ENCODE measurements at regions not wholly inside any gene's neighbourhood (a gene's known extent, or its start where the extent isn't known, plus 50 kb on each side); places are given as distances from the start of the nearest gene placed in this dataset.

GRCh38 chr14:71464840-71465239, 467.4 kb upstream of the RGS6 start:
- H3K9me3 ChIP-seq (ENCODE audit: control insufficient read depth in 2 of 2, low read length in 2 of 2) = no peaks in the 10 kb centered on the region

GRCh38 chr14:71465316-71465715, 466.9 kb upstream of the RGS6 start:
- Histone ChIP-seq H3K4me1 (ENCODE audit: control insufficient read depth in 2 of 2, insufficient read depth in 2 of 2, low read length in 2 of 2) (no peaks in the 10 kb centered on the region), H3K27ac (ENCODE audit: low read depth in 2 of 2, low read length in 2 of 2) (no peak overlapping the region), H3K4me3 (ENCODE audit: low read length in 2 of 2) (no peak overlapping the region), H3K36me3 (ENCODE audit: control insufficient read depth in 2 of 2, insufficient read depth in 2 of 2, low read length in 2 of 2) (no peaks in the 10 kb centered on the region), H3K27me3 (ENCODE audit: control insufficient read depth in 2 of 2, insufficient read depth in 2 of 2, low read length in 2 of 2) (no peaks in the 10 kb centered on the region), H3K9me3 (ENCODE audit: control insufficient read depth in 2 of 2, low read length in 2 of 2) (no peaks in the 10 kb centered on the region), H3K9ac (ENCODE audit: low read depth in 1 of 2, low read length in 2 of 2) (no peak overlapping the region)

More at GRCh38 chr14:71464840-71465239, 467.4 kb upstream of the RGS6 start:
- Histone ChIP-seq H3K9ac (ENCODE audit: low read depth in 1 of 2, low read length in 2 of 2) (no peak overlapping the region), H3K36me3 (ENCODE audit: control insufficient read depth in 2 of 2, insufficient read depth in 2 of 2, low read length in 2 of 2) (no peaks in the 10 kb centered on the region), H3K27ac (ENCODE audit: low read depth in 2 of 2, low read length in 2 of 2) (no peak overlapping the region), H3K27me3 (ENCODE audit: control insufficient read depth in 2 of 2, insufficient read depth in 2 of 2, low read length in 2 of 2) (no peaks in the 10 kb centered on the region), H3K4me3 (ENCODE audit: low read length in 2 of 2) (no peak overlapping the region), H3K4me1 (ENCODE audit: control insufficient read depth in 2 of 2, insufficient read depth in 2 of 2, low read length in 2 of 2) (no peaks in the 10 kb centered on the region)

DNA sequence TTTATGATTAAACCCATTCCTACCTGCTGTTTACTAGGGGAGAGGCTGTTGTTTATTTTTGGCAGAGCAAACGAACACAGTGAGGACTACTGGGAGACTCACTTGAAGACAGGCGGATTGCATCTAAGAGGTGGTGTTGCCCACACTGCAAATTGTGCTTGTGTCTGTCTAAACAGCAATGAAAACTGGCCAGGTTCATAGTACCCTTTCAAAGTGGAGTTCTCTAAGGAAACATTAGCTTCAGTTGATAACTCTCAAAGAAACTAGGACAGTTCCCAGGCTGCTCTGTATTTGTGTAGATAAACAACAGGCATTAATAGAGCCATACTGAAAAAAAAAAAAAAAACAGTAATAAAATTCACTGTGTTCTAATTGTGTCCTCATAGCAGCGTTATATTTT, 466.0 kb upstream of the RGS6 start:
- H3K4me3 ChIP-seq (ENCODE audit: low read length in 2 of 2) = no peak overlapping the region
- H3K36me3 ChIP-seq (ENCODE audit: control insufficient read depth in 2 of 2, insufficient read depth in 2 of 2, low read length in 2 of 2) = no peaks in the 10 kb centered on the region
- H3K9me3 ChIP-seq (ENCODE audit: control insufficient read depth in 2 of 2, low read length in 2 of 2) = no peaks in the 10 kb centered on the region
- H3K4me1 ChIP-seq (ENCODE audit: control insufficient read depth in 2 of 2, insufficient read depth in 2 of 2, low read length in 2 of 2) = no peaks in the 10 kb centered on the region
- H3K9ac ChIP-seq (ENCODE audit: low read depth in 1 of 2, low read length in 2 of 2) = no peak overlapping the region
- H3K27ac ChIP-seq (ENCODE audit: low read depth in 2 of 2, low read length in 2 of 2) = no peak overlapping the region
- no peaks in the 10 kb centered on the region for H3K27me3 ChIP-seq (ENCODE audit: control insufficient read depth in 2 of 2, insufficient read depth in 2 of 2, low read length in 2 of 2)

- Histone ChIP-seq H3K27ac (ENCODE audit: low read depth in 2 of 2, low read length in 2 of 2) (no peak overlapping the region), H3K4me1 (ENCODE audit: control insufficient read depth in 2 of 2, insufficient read depth in 2 of 2, low read length in 2 of 2) (no peaks in the 10 kb centered on the region), H3K9ac (ENCODE audit: low read depth in 1 of 2, low read length in 2 of 2) (no peak overlapping the region), H3K36me3 (ENCODE audit: control insufficient read depth in 2 of 2, insufficient read depth in 2 of 2, low read length in 2 of 2) (no peaks in the 10 kb centered on the region), H3K9me3 (ENCODE audit: control insufficient read depth in 2 of 2, low read length in 2 of 2) (no peaks in the 10 kb centered on the region), H3K27me3 (ENCODE audit: control insufficient read depth in 2 of 2, insufficient read depth in 2 of 2, low read length in 2 of 2) (no peaks in the 10 kb centered on the region), H3K4me3 (ENCODE audit: low read length in 2 of 2) (no peak overlapping the region)
Measured at GRCh38 chr14:71466946-71467345, 465.3 kb upstream of the RGS6 start.

GRCh38 chr14:71467361-71467811, 464.8 kb upstream of the RGS6 start:
- Histone ChIP-seq H3K9me3 (ENCODE audit: control insufficient read depth in 2 of 2, low read length in 2 of 2) (no peaks in the 10 kb centered on the region), H3K4me3 (ENCODE audit: low read length in 2 of 2) (no peak overlapping the region), H3K4me1 (ENCODE audit: control insufficient read depth in 2 of 2, insufficient read depth in 2 of 2, low read length in 2 of 2) (no peaks in the 10 kb centered on the region), H3K27ac (ENCODE audit: low read depth in 2 of 2, low read length in 2 of 2) (no peak overlapping the region), H3K36me3 (ENCODE audit: control insufficient read depth in 2 of 2, insufficient read depth in 2 of 2, low read length in 2 of 2) (no peaks in the 10 kb centered on the region), H3K9ac (ENCODE audit: low read depth in 1 of 2, low read length in 2 of 2) (no peak overlapping the region), H3K27me3 (ENCODE audit: control insufficient read depth in 2 of 2, insufficient read depth in 2 of 2, low read length in 2 of 2) (no peaks in the 10 kb centered on the region)

DNA sequence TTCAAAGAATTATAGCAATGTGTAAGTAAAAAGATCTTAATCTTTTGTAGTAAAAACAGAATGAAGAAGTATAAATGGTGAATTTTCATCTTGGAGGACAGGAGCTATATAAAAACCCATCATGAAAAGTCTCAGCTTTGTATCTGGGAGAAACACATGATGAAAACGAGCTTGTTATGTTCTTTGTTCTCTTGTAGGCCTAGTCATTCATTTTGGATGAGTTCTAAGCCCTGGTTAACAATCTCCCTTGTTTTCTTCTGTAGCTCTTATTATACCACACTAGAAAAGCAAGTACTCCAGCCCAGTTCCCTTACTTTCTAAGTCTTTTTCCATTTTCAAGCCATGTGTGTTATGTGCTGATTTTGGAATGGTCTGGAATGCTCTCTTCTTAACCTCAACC, 463.5 kb upstream of the RGS6 start:
- H3K9ac ChIP-seq (ENCODE audit: low read depth in 1 of 2, low read length in 2 of 2) = no peak overlapping the region
- H3K27me3 ChIP-seq (ENCODE audit: control insufficient read depth in 2 of 2, insufficient read depth in 2 of 2, low read length in 2 of 2) = no peaks in the 10 kb centered on the region
- H3K9me3 ChIP-seq (ENCODE audit: control insufficient read depth in 2 of 2, low read length in 2 of 2) = no peaks in the 10 kb centered on the region
- no peak overlapping the region for H3K4me3 ChIP-seq (ENCODE audit: low read length in 2 of 2)
- H3K27ac ChIP-seq (ENCODE audit: low read depth in 2 of 2, low read length in 2 of 2) = no peak overlapping the region
- H3K4me1 ChIP-seq (ENCODE audit: control insufficient read depth in 2 of 2, insufficient read depth in 2 of 2, low read length in 2 of 2) = no peaks in the 10 kb centered on the region
- H3K36me3 ChIP-seq (ENCODE audit: control insufficient read depth in 2 of 2, insufficient read depth in 2 of 2, low read length in 2 of 2) = no peaks in the 10 kb centered on the region

- Histone ChIP-seq H3K27me3 (ENCODE audit: control insufficient read depth in 2 of 2, insufficient read depth in 2 of 2, low read length in 2 of 2) (no peaks in the 10 kb centered on the region), H3K9me3 (ENCODE audit: control insufficient read depth in 2 of 2, low read length in 2 of 2) (no peaks in the 10 kb centered on the region), H3K4me1 (ENCODE audit: control insufficient read depth in 2 of 2, insufficient read depth in 2 of 2, low read length in 2 of 2) (no peaks in the 10 kb centered on the region), H3K4me3 (ENCODE audit: low read length in 2 of 2) (no peak overlapping the region), H3K9ac (ENCODE audit: low read depth in 1 of 2, low read length in 2 of 2) (no peak overlapping the region), H3K27ac (ENCODE audit: low read depth in 2 of 2, low read length in 2 of 2) (no peak overlapping the region), H3K36me3 (ENCODE audit: control insufficient read depth in 2 of 2, insufficient read depth in 2 of 2, low read length in 2 of 2) (no peaks in the 10 kb centered on the region)
Measured at GRCh38 chr14:71469643-71470335, 462.4 kb upstream of the RGS6 start.

DNA sequence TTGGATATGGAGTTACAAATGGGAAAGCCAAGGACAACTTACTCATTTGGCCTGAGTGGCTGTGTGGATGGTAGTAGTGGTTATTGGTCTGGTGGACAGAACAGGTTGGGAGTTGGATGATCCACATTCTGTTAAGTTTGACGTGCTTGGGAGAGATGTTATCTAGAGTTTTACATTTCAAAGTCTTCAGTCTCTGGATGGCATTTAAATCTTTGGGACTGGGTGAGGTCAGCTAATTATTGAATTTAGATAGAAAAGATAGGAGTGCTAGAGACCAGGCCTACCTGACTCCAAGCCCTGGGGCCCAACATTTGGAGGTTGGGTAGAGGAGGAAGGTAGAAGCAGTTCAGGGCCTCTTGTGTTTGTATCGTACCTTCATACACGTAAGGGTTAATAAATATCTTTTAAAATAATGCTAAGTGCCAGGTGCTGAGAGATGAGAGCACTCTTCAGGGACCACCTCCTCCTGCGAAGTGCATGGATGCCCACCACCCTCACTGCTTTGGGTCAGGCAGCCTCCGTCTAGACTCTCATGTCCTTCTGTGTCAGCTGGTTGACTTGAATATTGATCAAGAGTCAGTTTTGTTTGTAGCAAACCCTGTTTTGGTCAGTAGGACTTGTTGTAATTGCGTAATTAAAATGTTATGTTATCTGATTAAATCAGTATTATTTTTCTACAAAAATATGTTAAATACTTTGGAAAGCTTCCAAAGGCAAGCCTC, 460.4 kb upstream of the RGS6 start:
- no peaks in the 10 kb centered on the region for H3K36me3 ChIP-seq (ENCODE audit: control insufficient read depth in 2 of 2, insufficient read depth in 2 of 2, low read length in 2 of 2)
- no peak overlapping the region for H3K4me3 ChIP-seq (ENCODE audit: low read length in 2 of 2)
- no peaks in the 10 kb centered on the region for H3K27me3 ChIP-seq (ENCODE audit: control insufficient read depth in 2 of 2, insufficient read depth in 2 of 2, low read length in 2 of 2)

GRCh38 chr14:71472356-71473340, 459.6 kb upstream of the RGS6 start:
- Histone ChIP-seq H3K9me3 (ENCODE audit: control insufficient read depth in 2 of 2, low read length in 2 of 2) (no peaks in the 10 kb centered on the region), H3K27me3 (ENCODE audit: control insufficient read depth in 2 of 2, insufficient read depth in 2 of 2, low read length in 2 of 2) (no peaks in the 10 kb centered on the region), H3K9ac (ENCODE audit: low read depth in 1 of 2, low read length in 2 of 2) (no peak overlapping the region), H3K4me1 (ENCODE audit: control insufficient read depth in 2 of 2, insufficient read depth in 2 of 2, low read length in 2 of 2) (no peaks in the 10 kb centered on the region), H3K4me3 (ENCODE audit: low read length in 2 of 2) (no peak overlapping the region), H3K27ac (ENCODE audit: low read depth in 2 of 2, low read length in 2 of 2) (no peak overlapping the region), H3K36me3 (ENCODE audit: control insufficient read depth in 2 of 2, insufficient read depth in 2 of 2, low read length in 2 of 2) (no peaks in the 10 kb centered on the region)

More for the DNA sequence above, 460.4 kb upstream of the RGS6 start:
- Histone ChIP-seq H3K4me1 (ENCODE audit: control insufficient read depth in 2 of 2, insufficient read depth in 2 of 2, low read length in 2 of 2) (no peaks in the 10 kb centered on the region), H3K9me3 (ENCODE audit: control insufficient read depth in 2 of 2, low read length in 2 of 2) (no peaks in the 10 kb centered on the region), H3K27ac (ENCODE audit: low read depth in 2 of 2, low read length in 2 of 2) (no peak overlapping the region), H3K9ac (ENCODE audit: low read depth in 1 of 2, low read length in 2 of 2) (no peak overlapping the region)

DNA sequence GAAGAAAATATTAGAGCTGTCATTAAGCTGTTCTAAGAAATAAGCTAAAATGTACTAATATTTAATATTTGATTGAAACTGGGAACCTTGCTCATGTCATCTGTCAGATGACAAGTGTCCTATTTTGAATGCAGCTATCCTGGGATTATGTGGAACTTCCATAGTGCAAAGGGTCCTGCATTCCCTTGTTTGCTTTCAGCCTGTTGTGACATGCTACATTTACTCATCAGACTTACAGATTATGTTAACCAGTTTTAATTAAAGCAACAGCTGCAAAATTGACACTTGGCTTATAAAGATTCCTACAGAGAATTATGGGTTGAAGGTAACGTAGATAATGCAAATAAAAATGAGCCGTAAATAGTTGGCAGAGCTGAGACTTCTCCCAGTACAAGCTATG, 458.4 kb upstream of the RGS6 start:
- H3K27ac ChIP-seq (ENCODE audit: low read depth in 2 of 2, low read length in 2 of 2) = no peak overlapping the region
- no peaks in the 10 kb centered on the region for H3K4me1 ChIP-seq (ENCODE audit: control insufficient read depth in 2 of 2, insufficient read depth in 2 of 2, low read length in 2 of 2)
- H3K9me3 ChIP-seq (ENCODE audit: control insufficient read depth in 2 of 2, low read length in 2 of 2) = no peaks in the 10 kb centered on the region
- no peak overlapping the region for H3K4me3 ChIP-seq (ENCODE audit: low read length in 2 of 2)
- no peak overlapping the region for H3K9ac ChIP-seq (ENCODE audit: low read depth in 1 of 2, low read length in 2 of 2)
- no peaks in the 10 kb centered on the region for H3K27me3 ChIP-seq (ENCODE audit: control insufficient read depth in 2 of 2, insufficient read depth in 2 of 2, low read length in 2 of 2)
- no peaks in the 10 kb centered on the region for H3K36me3 ChIP-seq (ENCODE audit: control insufficient read depth in 2 of 2, insufficient read depth in 2 of 2, low read length in 2 of 2)
